Right kidney (tissue), 1 donor: ENCODE measurements at regions not wholly inside any gene's neighbourhood (a gene's known extent, or its start where the extent isn't known, plus 50 kb on each side); places are given as distances from the start of the nearest gene placed in this dataset.

Experiments
- DNase-seq: peaks from one replicate; pipeline ENCODE4 v3.0.0-alpha.2; 2016

GRCh38 chr18:6465281-6465680, 50.6 kb upstream of the L3MBTL4 start:
- no peak for DNase-seq

GRCh38 chr18:6476190-6476589, 61.5 kb upstream of the L3MBTL4 start:
- no peak for DNase-seq

GRCh38 chr18:6476880-6477279, 62.2 kb upstream of the L3MBTL4 start:
- DNase-seq = no peak

- DNase-seq = no peak
Measured at GRCh38 chr18:6478121-6478520, 63.4 kb upstream of the L3MBTL4 start.

- no peak for DNase-seq
Measured at GRCh38 chr18:6479699-6480098, 65.0 kb upstream of the L3MBTL4 start.

- DNase-seq = peak; percentile 46
Measured at GRCh38 chr18:6482198-6482977, 67.7 kb upstream of the L3MBTL4 start.

GRCh38 chr18:6484659-6485058, 69.9 kb upstream of the L3MBTL4 start:
- DNase-seq = no peak

GRCh38 chr18:6486313-6486712, 71.6 kb upstream of the L3MBTL4 start:
- DNase-seq = no peak

GRCh38 chr18:6486764-6487426, 72.2 kb upstream of the L3MBTL4 start:
- no peak for DNase-seq

- no peak for DNase-seq
Measured at GRCh38 chr18:6487968-6488367, 73.3 kb upstream of the L3MBTL4 start.

GRCh38 chr18:6488956-6489355, 74.2 kb upstream of the L3MBTL4 start:
- DNase-seq = no peak

GRCh38 chr18:6489977-6490376, 75.3 kb upstream of the L3MBTL4 start:
- DNase-seq = no peak

GRCh38 chr18:6493194-6493593, 78.5 kb upstream of the L3MBTL4 start:
- no peak for DNase-seq

GRCh38 chr18:6495536-6495935, 80.8 kb upstream of the L3MBTL4 start:
- DNase-seq = no peak

GRCh38 chr18:6497543-6497942, 82.8 kb upstream of the L3MBTL4 start:
- DNase-seq = no peak

GRCh38 chr18:6498289-6498856, 83.7 kb upstream of the L3MBTL4 start:
- no peak for DNase-seq

- DNase-seq = no peak
Measured at GRCh38 chr18:6504605-6505497, 90.1 kb upstream of the L3MBTL4 start.

- DNase-seq = no peak
Measured at GRCh38 chr18:6505498-6505875, 90.8 kb upstream of the L3MBTL4 start.

GRCh38 chr18:6509417-6509816, 94.7 kb upstream of the L3MBTL4 start:
- no peak for DNase-seq

- DNase-seq = no peak
Measured at GRCh38 chr18:6509832-6510231, 95.1 kb upstream of the L3MBTL4 start.

GRCh38 chr18:6520901-6521300, 106.2 kb upstream of the L3MBTL4 start:
- no peak for DNase-seq

GRCh38 chr18:6521803-6522418, 107.2 kb upstream of the L3MBTL4 start:
- no peak for DNase-seq
